Prostate gland (tissue), 2 donors: ENCODE measurements at regions not wholly inside any gene's neighbourhood (a gene's known extent, or its start where the extent isn't known, plus 50 kb on each side); places are given as distances from the start of the nearest gene placed in this dataset.

Experiments used
- CTCF ChIP-seq, 4 experiments: fragments of 200-600 bp in 2 of 4; fragments of 450-650 bp in 2 of 4; sonication (generic) in 2 of 4; IDR thresholded peaks; 1 replicate in 3 of 4; 2 replicates in 1 of 4; pipeline ENCODE4 v1.5.1; 2016 to 2019; ENCODE audit warnings: antibody characterized with exemption in 4 of 4, mild to moderate bottlenecking in 2 of 4, moderate library complexity in 2 of 4
- POLR2A ChIP-seq: fragments of 450-650 bp; IDR thresholded peaks from one replicate; pipeline ENCODE4 v1.6.1; 2016; ENCODE audit warnings: antibody characterized with exemption, mild to moderate bottlenecking
- POLR2AphosphoS5 ChIP-seq: sonication (generic); formaldehyde crosslinking; IDR thresholded peaks from one replicate; pipeline ENCODE4 v1.6.1; 2017; ENCODE audit warnings: antibody characterized with exemption

- no peak for TF ChIP-seq CTCF (IDR thresholded peaks at IDR 0.05)
- TF ChIP-seq POLR2AphosphoS5, result peak; percentile 94
- TF ChIP-seq POLR2A, result no peak
Measured at GRCh38 chr5:125484742-125485641, 738.6 kb upstream of the ZNF608 start.
